HCT116 (cell line): ENCODE measurements at regions not wholly inside any gene's neighbourhood (a gene's known extent, or its start where the extent isn't known, plus 50 kb on each side); places are given as distances from the start of the nearest gene placed in this dataset.

Experiments
- ATAC-seq: fragments of 200-7000 bp; cut with Tn5 transposase; 2 replicates; pipeline ENCODE4 v1.9.1; 2020; ENCODE audit warnings: mild to moderate bottlenecking, moderate library complexity
- BruUV-seq: library from RNA; stranded (reverse); fragments of 400-500 nt; replicated peaks from 2 replicates; lab custom pipeline; 2021; lab: Mats Ljungman, UMichigan
- CTCF ChIA-PET: fragments of 300-600 bp; sonication (Branson Sonifier 250); formaldehyde crosslinking; loops from one replicate; lab custom pipeline; 2021; ENCODE audit warnings: antibody characterized with exemption; lab: Charles Lee
- POLR2A ChIA-PET: fragments of 300-600, 350-600 bp; sonication (Branson Sonifier 250); formaldehyde crosslinking; loops from one replicate; lab custom pipeline; 2021; ENCODE audit warnings: antibody characterized with exemption; lab: Charles Lee
- RAD21 ChIA-PET, 2 experiments: fragments of 300-600 bp; sonication (Branson Sonifier 250); formaldehyde crosslinking; loops; one replicate each; lab custom pipeline; 2023; ENCODE audit warnings: low total read pairs in 2 of 2; ENCODE audit not compliant: uncharacterized antibody in 2 of 2, unreplicated experiment in 2 of 2, low non-redundant PET in 1 of 2; lab: Charles Lee
- DNase-seq: peaks from one replicate; pipeline ENCODE4 v3.0.0-alpha.2; 2010; ENCODE audit warnings: low read depth, low spot score
- H2AFZ ChIP-seq: fragments of 200-600 bp; shearing (Covaris generic), sonication (generic); 2 replicates; pipeline ENCODE4 v1.6.1; 2017; ENCODE audit warnings: low read depth, mixed run types, mixed read lengths, antibody characterized with exemption, low read length; ENCODE audit not compliant: poor library complexity, severe bottlenecking
- H3K27ac ChIP-seq: 2 replicates; pipeline ENCODE4 v1.5.1; 2012; ENCODE audit warnings: low read depth, low read length
- H3K27me3 ChIP-seq: fragments of 200-600 bp; sonication (generic); 2 replicates; pipeline ENCODE4 v1.6.1; 2016; ENCODE audit warnings: mixed run types, low read length, mixed read lengths; ENCODE audit not compliant: insufficient read depth
- H3K36me3 ChIP-seq, 2 experiments: fragments of 200-500 bp in 1 of 2; fragments of 200-600 bp in 1 of 2; sonication (Bioruptor generic) in 1 of 2; sonication (generic) in 1 of 2; 2 replicates each; pipeline versions ENCODE4 v1.5.1 to v1.6.1; 2014 to 2016; ENCODE audit warnings: low read length in 2 of 2, inconsistent platforms in 1 of 2, mixed read lengths in 1 of 2, mixed run types in 1 of 2; ENCODE audit not compliant: insufficient read depth in 2 of 2, control insufficient read depth in 1 of 2
- H3K4me1 ChIP-seq, 2 experiments: fragments of 200-600 bp in 1 of 2; sonication (generic) in 1 of 2; 2 replicates each; pipeline versions ENCODE4 v1.5.1 to v1.6.1; 2012 to 2017; ENCODE audit warnings: low read length in 2 of 2, inconsistent platforms in 1 of 2, mild to moderate bottlenecking in 1 of 2, mixed read lengths in 1 of 2, mixed run types in 1 of 2, moderate library complexity in 1 of 2; ENCODE audit not compliant: insufficient read depth in 2 of 2, control insufficient read depth in 1 of 2
- H3K4me2 ChIP-seq: fragments of 200-600 bp; sonication (generic); 2 replicates; pipeline ENCODE4 v1.6.1; 2017; ENCODE audit warnings: mixed run types, low read length, mixed read lengths
- H3K4me3 ChIP-seq, 2 experiments: fragments of 200-600 bp in 1 of 2; sonication (generic) in 1 of 2; replicated peaks in 1 of 2; 2 replicates each; pipeline ENCODE4 v1.5.1; 2011 to 2016; ENCODE audit warnings: low read length in 2 of 2, control low read depth in 1 of 2, low read depth in 1 of 2, mild to moderate bottlenecking in 1 of 2, mixed read lengths in 1 of 2, mixed run types in 1 of 2
- H3K79me2 ChIP-seq: fragments of 200-600 bp; sonication (generic); 2 replicates; pipeline ENCODE4 v1.6.1; 2017; ENCODE audit warnings: mild to moderate bottlenecking, mixed run types, low read length, moderate library complexity, mixed read lengths; ENCODE audit not compliant: insufficient read depth
- H3K9ac ChIP-seq: fragments of 200-600 bp; sonication (generic); 2 replicates; pipeline ENCODE4 v1.6.1; 2016; ENCODE audit warnings: low read length, mixed read lengths
- H3K9me2 ChIP-seq: fragments of 200-600 bp; sonication (generic), shearing (Covaris generic); 2 replicates; pipeline ENCODE4 v1.6.1; 2017; ENCODE audit warnings: mixed run types, mild to moderate bottlenecking, moderate library complexity; ENCODE audit not compliant: insufficient read depth
- H3K9me3 ChIP-seq, 2 experiments: fragments of 200-500 bp in 1 of 2; fragments of 200-600 bp in 1 of 2; sonication (Bioruptor generic) in 1 of 2; sonication (generic) in 1 of 2; 2 replicates each; pipeline ENCODE4 v1.6.1; 2014 to 2017; ENCODE audit warnings: low read length in 2 of 2, mixed read lengths in 2 of 2, inconsistent platforms in 1 of 2, low read depth in 1 of 2, mild to moderate bottlenecking in 1 of 2, mixed run types in 1 of 2, moderate library complexity in 1 of 2; ENCODE audit not compliant: control insufficient read depth in 1 of 2, insufficient read depth in 1 of 2
- H4K20me1 ChIP-seq: fragments of 200-600 bp; sonication (generic), shearing (Covaris generic); 2 replicates; pipeline ENCODE4 v1.6.1; 2017; ENCODE audit warnings: mixed run types, mild to moderate bottlenecking, moderate library complexity; ENCODE audit not compliant: insufficient read depth
- CBX3 ChIP-seq: IDR thresholded peaks from 2 replicates; pipeline ENCODE4 v1.6.1; 2012; ENCODE audit warnings: low read depth
- CEBPB ChIP-seq: IDR thresholded peaks from 2 replicates; pipeline ENCODE4 v1.6.1; 2012; ENCODE audit warnings: low read depth
- CTCF ChIP-seq, 3 experiments: fragments of 200-600 bp in 1 of 3; sonication (generic) in 1 of 3; IDR thresholded peaks in 2 of 3; conservative IDR thresholded peaks in 1 of 3; 2 replicates each; pipeline ENCODE4 v1.5.1; 2012 to 2017; ENCODE audit warnings: low read depth in 2 of 3, low read length in 2 of 3, antibody characterized with exemption in 1 of 3, borderline replicate concordance in 1 of 3, control low read depth in 1 of 3, mild to moderate bottlenecking in 1 of 3, mixed read lengths in 1 of 3, mixed run types in 1 of 3, moderate library complexity in 1 of 3; ENCODE audit not compliant: insufficient read depth in 1 of 3
- EZH2 ChIP-seq: fragments of 200-600 bp; sonication (generic); IDR thresholded peaks from 2 replicates; pipeline ENCODE4 v1.6.1; 2017; ENCODE audit warnings: antibody characterized with exemption, mixed run types
- FOSL1 ChIP-seq: IDR thresholded peaks from 2 replicates; pipeline ENCODE4 v1.6.1; 2012; ENCODE audit warnings: low read depth
- REST ChIP-seq: IDR thresholded peaks from 2 replicates; pipeline ENCODE4 v1.6.1; 2012; ENCODE audit warnings: low read depth
- SIN3A ChIP-seq: IDR thresholded peaks from 2 replicates; pipeline ENCODE4 v1.6.1; 2012; ENCODE audit warnings: low read depth
- SRF ChIP-seq: IDR thresholded peaks from 2 replicates; pipeline ENCODE4 v1.6.1; 2012; ENCODE audit warnings: low read depth
- YY1 ChIP-seq: IDR thresholded peaks from 2 replicates; pipeline ENCODE4 v1.6.1; 2011; ENCODE audit warnings: low read length, low read depth, moderate library complexity, mild to moderate bottlenecking; ENCODE audit not compliant: insufficient replicate concordance; ENCODE audit errors: extremely low read depth
- intact Hi-C: fragments of 100-400 bp; cut with micrococcal nuclease; formaldehyde crosslinking; loops from 2 replicates; pipeline ENCODE4 v1.10.0; 2022

GRCh38 chr12:41963398-41963797 lies 181.3 kb downstream of the GXYLT1 start (continued):
- no peak for TF ChIP-seq CTCF (IDR thresholded peaks at IDR 0.05 in 2 of 3, conservative IDR thresholded peaks at IDR 0.05 in 1 of 3; ENCODE audit: borderline replicate concordance in 1 of 3, insufficient read depth in 1 of 3, low read depth in 2 of 3, low read length in 2 of 3)

- no peak for TF ChIP-seq SRF
- intact Hi-C loops = no loop called here
- Histone ChIP-seq H3K9ac (no peak overlapping the region), H4K20me1 (no peaks in the 10 kb centered on the region), H3K79me2 (no peaks in the 10 kb centered on the region), H3K4me1 (no peaks in the 10 kb centered on the region), H3K4me3 (no peak overlapping the region), H3K36me3 (no peaks in the 10 kb centered on the region), H2AFZ (no peak overlapping the region), H3K4me2 (no peak overlapping the region), H3K9me3 (no peaks in the 10 kb centered on the region), H3K9me2 (no peaks in the 10 kb centered on the region), H3K27ac (no peak overlapping the region), H3K27me3 (no peaks in the 10 kb centered on the region)
- RAD21 ChIA-PET = no interaction called here
- no TSS peak for BruUV-seq
- CTCF ChIA-PET = no interaction called here
- no peak for DNase-seq
- POLR2A ChIA-PET = no interaction called here
- no peak for ATAC-seq
Observed at GRCh38 chr12:41962171-41962572, 182.5 kb downstream of the GXYLT1 start.

GRCh38 chr12:41959271-41959670 lies 185.4 kb downstream of the GXYLT1 start:
- Histone ChIP-seq H3K9me2 (no peaks in the 10 kb centered on the region), H4K20me1 (no peaks in the 10 kb centered on the region), H3K27ac (no peak overlapping the region), H3K4me3 (no peak overlapping the region), H3K36me3 (no peaks in the 10 kb centered on the region), H3K4me2 (no peak overlapping the region), H3K9me3 (no peaks in the 10 kb centered on the region), H3K27me3 (no peaks in the 10 kb centered on the region), H2AFZ (no peak overlapping the region), H3K4me1 (no peaks in the 10 kb centered on the region), H3K9ac (no peak overlapping the region), H3K79me2 (no peaks in the 10 kb centered on the region)
- POLR2A ChIA-PET = no interaction called here
- RAD21 ChIA-PET = no interaction called here
- TF ChIP-seq CEBPB (no peak), SIN3A (no peak), CBX3 (no peak), YY1 (no peak), EZH2 (no peak), REST (no peak), FOSL1 (no peak)
- DNase-seq (no peak), ATAC-seq (no peak)
- CTCF ChIA-PET = no interaction called here
- BruUV-seq = no TSS peak
- intact Hi-C loops = no loop called here
